Spleen (tissue), 7 donors: ENCODE measurements at regions not wholly inside any gene's neighbourhood (a gene's known extent, or its start where the extent isn't known, plus 50 kb on each side); places are given as distances from the start of the nearest gene placed in this dataset.

ENCODE experiments used
- CTCF ChIP-seq, 11 experiments: fragments of 200-600 bp in 7 of 11; fragments of 450-650 bp in 4 of 11; sonication (generic) in 4 of 11; IDR thresholded peaks in 8 of 11; conservative IDR thresholded peaks in 3 of 11; 1 replicate in 7 of 11; 2 replicates in 4 of 11; pipeline versions ENCODE4 v1.4.0 to v1.8.0; 2016 to 2021; ENCODE audit warnings: antibody characterized with exemption in 11 of 11, inconsistent platforms in 4 of 11, mild to moderate bottlenecking in 1 of 11
- POLR2A ChIP-seq, 3 donors: fragments of 450-650 bp; IDR thresholded peaks; one replicate each; pipeline ENCODE4 v1.5.1; 2017; ENCODE audit warnings: antibody characterized with exemption in 3 of 3, mild to moderate bottlenecking in 1 of 3
- POLR2AphosphoS5 ChIP-seq, 3 donors: sonication (generic); formaldehyde crosslinking; IDR thresholded peaks; one replicate each; pipeline ENCODE4 v1.5.1; 2017; ENCODE audit warnings: antibody characterized with exemption in 3 of 3
- donor health status: DM: no; HTN: no; CAD: no; lungs with moderate emphysema.
- donor health status: DM: no; HTN: no; CAD: no.
- donor health status: DM: no; HTN: no; CAD: no.

- TF ChIP-seq POLR2AphosphoS5 (IDR thresholded peaks at IDR 0.05) (no peak), POLR2A (IDR thresholded peaks at IDR 0.05) (no peak), CTCF (IDR thresholded peaks at IDR 0.05 in 8 of 11, conservative IDR thresholded peaks at IDR 0.05 in 3 of 11) (no peak)
These were observed 106.3 kb downstream of the KCTD15 start for GRCh38 chr19:33902802-33903488.
